ENCODE measurements at regions not wholly inside any gene's neighbourhood (a gene's known extent, or its start where the extent isn't known, plus 50 kb on each side); places are given as distances from the start of the nearest gene placed in this dataset.

- H3K79me2 ChIP-seq (ENCODE audit: insufficient read depth, low read length), result no peaks in the 10 kb centered on the region
- H3K4me3 Mint-ChIP-seq, result no peak overlapping the region
- TF ChIP-seq CTCF (IDR thresholded peaks at IDR 0.05), result no peak
- no peak for DNase-seq
- H2AFZ ChIP-seq (ENCODE audit: insufficient read depth, low read depth, low read length, poor library complexity, severe bottlenecking), result no peak overlapping the region
- H3K9me3 Mint-ChIP-seq, result peaks cover 0 to 6% (median 0%) of the 10 kb centered on the region in 7 donors
- H3K36me3 ChIP-seq (replicated peaks in 1 of 2; ENCODE audit: control insufficient read depth in 1 of 2, insufficient read depth in 2 of 2, low read length in 2 of 2), result no peaks in the 10 kb centered on the region
- intact Hi-C loops (cut with micrococcal nuclease), result no loop called here
- 100% methylated on average over 2 of the region's 2 CpGs for WGBS (ENCODE audit: insufficient coverage)
- no peaks in the 10 kb centered on the region for H3K4me1 ChIP-seq (ENCODE audit: control insufficient read depth in 1 of 2, insufficient read depth in 2 of 2, low read length in 2 of 2)
- peaks cover 0 to 3% of the 10 kb centered on the region in 2 donors for H3K9me3 ChIP-seq (replicated peaks in 1 of 2; ENCODE audit: control insufficient read depth in 1 of 2, insufficient read depth in 1 of 2, low read length in 2 of 2)
- no peak overlapping the region for H3K4me2 ChIP-seq (replicated peaks; ENCODE audit: extremely low read depth, low read length, poor library complexity, severe bottlenecking)
- H4K20me1 ChIP-seq (ENCODE audit: insufficient read depth, low read length), result no peaks in the 10 kb centered on the region
- H3K27me3 Mint-ChIP-seq (ENCODE audit: low read depth in 3 of 3), result peaks cover 0 to 3% (median 2%) of the 10 kb centered on the region in 3 donors
- no peaks in the 10 kb centered on the region for H3K4me1 Mint-ChIP-seq
- no peak overlapping the region for H3K27ac Mint-ChIP-seq
- no peak overlapping the region for H3K4me3 ChIP-seq (replicated peaks in 1 of 3; ENCODE audit: low read depth in 2 of 3, low read length in 3 of 3)
- H3K27ac ChIP-seq (ENCODE audit: low read depth in 1 of 2, low read length in 2 of 2), result no peak overlapping the region
- H3K9ac ChIP-seq (ENCODE audit: insufficient read depth, low read length, poor library complexity, severe bottlenecking), result no peak overlapping the region
- no peaks in the 10 kb centered on the region for H3K36me3 Mint-ChIP-seq
- no peaks in the 10 kb centered on the region for H3K27me3 ChIP-seq (ENCODE audit: control insufficient read depth in 2 of 2, insufficient read depth in 2 of 2, low read length in 2 of 2)
These were observed 280.0 kb upstream of the LRRN1 start for GRCh38 chr3:3519266-3519665.

GRCh38 chr3:3516996-3517395 lies 282.2 kb upstream of the LRRN1 start:
- H3K27ac ChIP-seq (ENCODE audit: low read depth in 1 of 2, low read length in 2 of 2), result no peak overlapping the region
- TF ChIP-seq CTCF (IDR thresholded peaks at IDR 0.05), result no peak
- no peak overlapping the region for H3K9ac ChIP-seq (ENCODE audit: insufficient read depth, low read length, poor library complexity, severe bottlenecking)
- no peak overlapping the region for H3K27ac Mint-ChIP-seq
- peaks cover 0 to 3% of the 10 kb centered on the region in 2 donors for H3K9me3 ChIP-seq (replicated peaks in 1 of 2; ENCODE audit: control insufficient read depth in 1 of 2, insufficient read depth in 1 of 2, low read length in 2 of 2)
- no peaks in the 10 kb centered on the region for H4K20me1 ChIP-seq (ENCODE audit: insufficient read depth, low read length)
- no peak overlapping the region for H3K4me2 ChIP-seq (replicated peaks; ENCODE audit: extremely low read depth, low read length, poor library complexity, severe bottlenecking)
- no peak overlapping the region for H3K4me3 ChIP-seq (replicated peaks in 1 of 3; ENCODE audit: low read depth in 2 of 3, low read length in 3 of 3)
- H3K4me1 Mint-ChIP-seq, result no peaks in the 10 kb centered on the region
- H3K27me3 ChIP-seq (ENCODE audit: control insufficient read depth in 2 of 2, insufficient read depth in 2 of 2, low read length in 2 of 2), result no peaks in the 10 kb centered on the region
- peaks cover 0 to 2% (median 0%) of the 10 kb centered on the region in 3 donors for H3K27me3 Mint-ChIP-seq (ENCODE audit: low read depth in 3 of 3)
- peaks cover 0 to 6% (median 0%) of the 10 kb centered on the region in 7 donors for H3K9me3 Mint-ChIP-seq
- WGBS (ENCODE audit: insufficient coverage), result 89% methylated on average over 4 of the region's 4 CpGs
- H3K4me3 Mint-ChIP-seq, result no peak overlapping the region
- H2AFZ ChIP-seq (ENCODE audit: insufficient read depth, low read depth, low read length, poor library complexity, severe bottlenecking), result no peak overlapping the region
- H3K79me2 ChIP-seq (ENCODE audit: insufficient read depth, low read length), result no peaks in the 10 kb centered on the region
- intact Hi-C loops (cut with micrococcal nuclease), result no loop called here
- no peak for DNase-seq
- no peaks in the 10 kb centered on the region for H3K4me1 ChIP-seq (ENCODE audit: control insufficient read depth in 1 of 2, insufficient read depth in 2 of 2, low read length in 2 of 2)
- no peaks in the 10 kb centered on the region for H3K36me3 ChIP-seq (replicated peaks in 1 of 2; ENCODE audit: control insufficient read depth in 1 of 2, insufficient read depth in 2 of 2, low read length in 2 of 2)
- H3K36me3 Mint-ChIP-seq, result no peaks in the 10 kb centered on the region
